ENCODE measurements at regions not wholly inside any gene's neighbourhood (a gene's known extent, or its start where the extent isn't known, plus 50 kb on each side); places are given as distances from the start of the nearest gene placed in this dataset.

GRCh38 chr12:60441577-60441976, 845.7 kb downstream of the SLC16A7 start:
- Mint-ChIP-seq H3K27ac (no peak overlapping the region), H3K27me3 (ENCODE audit: low read depth in 3 of 3) (no peaks in the 10 kb centered on the region), H3K4me1 (no peaks in the 10 kb centered on the region), H3K4me3 (no peak overlapping the region), H3K9me3 (peaks cover 9 to 22% (median 14%) of the 10 kb centered on the region in 7 donors), H3K36me3 (no peaks in the 10 kb centered on the region)
- H3K36me3 ChIP-seq (replicated peaks in 1 of 2; ENCODE audit: control insufficient read depth in 1 of 2, insufficient read depth in 2 of 2, low read length in 2 of 2) = no peaks in the 10 kb centered on the region
- H4K20me1 ChIP-seq (ENCODE audit: insufficient read depth, low read length) = no peaks in the 10 kb centered on the region
- H3K27ac ChIP-seq (ENCODE audit: low read depth in 1 of 2, low read length in 2 of 2) = no peak overlapping the region
- H3K27me3 ChIP-seq (ENCODE audit: control insufficient read depth in 2 of 2, insufficient read depth in 2 of 2, low read length in 2 of 2) = no peaks in the 10 kb centered on the region
- intact Hi-C loops (cut with micrococcal nuclease) = no loop called here
- no peak overlapping the region for H3K9ac ChIP-seq (ENCODE audit: insufficient read depth, low read length, poor library complexity, severe bottlenecking)
- no peak overlapping the region for H2AFZ ChIP-seq (ENCODE audit: insufficient read depth, low read depth, low read length, poor library complexity, severe bottlenecking)
- H3K4me1 ChIP-seq (ENCODE audit: control insufficient read depth in 1 of 2, insufficient read depth in 2 of 2, low read length in 2 of 2) = no peaks in the 10 kb centered on the region
- no peak overlapping the region for H3K4me2 ChIP-seq (replicated peaks; ENCODE audit: extremely low read depth, low read length, poor library complexity, severe bottlenecking)
- no peak for DNase-seq
- no peak overlapping the region for H3K4me3 ChIP-seq (replicated peaks in 1 of 3; ENCODE audit: low read depth in 2 of 3, low read length in 3 of 3)
- WGBS (ENCODE audit: insufficient coverage) = no CpG with 5 or more reads among the region's 4 CpGs
- H3K79me2 ChIP-seq (ENCODE audit: insufficient read depth, low read length) = no peaks in the 10 kb centered on the region
- TF ChIP-seq, protein P1, sequence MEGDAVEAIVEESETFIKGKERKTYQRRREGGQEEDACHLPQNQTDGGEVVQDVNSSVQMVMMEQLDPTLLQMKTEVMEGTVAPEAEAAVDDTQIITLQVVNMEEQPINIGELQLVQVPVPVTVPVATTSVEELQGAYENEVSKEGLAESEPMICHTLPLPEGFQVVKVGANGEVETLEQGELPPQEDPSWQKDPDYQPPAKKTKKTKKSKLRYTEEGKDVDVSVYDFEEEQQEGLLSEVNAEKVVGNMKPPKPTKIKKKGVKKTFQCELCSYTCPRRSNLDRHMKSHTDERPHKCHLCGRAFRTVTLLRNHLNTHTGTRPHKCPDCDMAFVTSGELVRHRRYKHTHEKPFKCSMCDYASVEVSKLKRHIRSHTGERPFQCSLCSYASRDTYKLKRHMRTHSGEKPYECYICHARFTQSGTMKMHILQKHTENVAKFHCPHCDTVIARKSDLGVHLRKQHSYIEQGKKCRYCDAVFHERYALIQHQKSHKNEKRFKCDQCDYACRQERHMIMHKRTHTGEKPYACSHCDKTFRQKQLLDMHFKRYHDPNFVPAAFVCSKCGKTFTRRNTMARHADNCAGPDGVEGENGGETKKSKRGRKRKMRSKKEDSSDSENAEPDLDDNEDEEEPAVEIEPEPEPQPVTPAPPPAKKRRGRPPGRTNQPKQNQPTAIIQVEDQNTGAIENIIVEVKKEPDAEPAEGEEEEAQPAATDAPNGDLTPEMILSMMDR (IDR thresholded peaks at IDR 0.05) = no peak
- peaks cover 13 to 14% of the 10 kb centered on the region in 2 donors for H3K9me3 ChIP-seq (replicated peaks in 1 of 2; ENCODE audit: control insufficient read depth in 1 of 2, insufficient read depth in 1 of 2, low read length in 2 of 2)

DNA sequence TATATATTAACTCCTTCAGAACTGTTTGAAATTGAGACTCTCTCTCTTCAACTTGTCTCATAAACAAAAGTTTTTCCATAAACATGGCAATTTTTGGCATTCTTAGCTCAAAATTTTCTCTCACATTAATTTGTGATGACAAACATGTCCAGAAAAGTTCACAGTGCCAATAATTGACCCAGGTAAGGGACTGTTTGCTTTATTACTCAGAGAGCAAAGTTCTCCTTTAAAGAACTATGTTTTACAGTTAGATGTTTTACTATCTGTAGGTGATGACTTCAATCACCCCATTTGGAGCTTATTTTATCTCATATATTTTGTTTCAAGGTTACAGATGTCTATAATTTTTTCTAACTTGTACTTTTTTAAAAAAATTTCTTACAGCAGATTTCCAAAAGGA, 855.6 kb downstream of the SLC16A7 start:
- Histone ChIP-seq H3K36me3 (replicated peaks in 1 of 2; ENCODE audit: control insufficient read depth in 1 of 2, insufficient read depth in 2 of 2, low read length in 2 of 2) (no peaks in the 10 kb centered on the region), H3K4me2 (replicated peaks; ENCODE audit: extremely low read depth, low read length, poor library complexity, severe bottlenecking) (no peak overlapping the region), H2AFZ (ENCODE audit: insufficient read depth, low read depth, low read length, poor library complexity, severe bottlenecking) (no peak overlapping the region), H3K27me3 (ENCODE audit: control insufficient read depth in 2 of 2, insufficient read depth in 2 of 2, low read length in 2 of 2) (no peaks in the 10 kb centered on the region), H3K4me3 (replicated peaks in 1 of 3; ENCODE audit: low read depth in 2 of 3, low read length in 3 of 3) (no peak overlapping the region), H3K9me3 (replicated peaks in 1 of 2; ENCODE audit: control insufficient read depth in 1 of 2, insufficient read depth in 1 of 2, low read length in 2 of 2) (peaks cover 0 to 7% of the 10 kb centered on the region in 2 donors), H4K20me1 (ENCODE audit: insufficient read depth, low read length) (no peaks in the 10 kb centered on the region), H3K9ac (ENCODE audit: insufficient read depth, low read length, poor library complexity, severe bottlenecking) (no peak overlapping the region), H3K4me1 (ENCODE audit: control insufficient read depth in 1 of 2, insufficient read depth in 2 of 2, low read length in 2 of 2) (no peaks in the 10 kb centered on the region), H3K27ac (ENCODE audit: low read depth in 1 of 2, low read length in 2 of 2) (no peak overlapping the region), H3K79me2 (ENCODE audit: insufficient read depth, low read length) (no peaks in the 10 kb centered on the region)
- intact Hi-C loops (cut with micrococcal nuclease) = no loop called here
- H3K27me3 Mint-ChIP-seq (ENCODE audit: low read depth in 3 of 3) = peaks cover 0 to 1% (median 0%) of the 10 kb centered on the region in 3 donors
- H3K36me3 Mint-ChIP-seq = no peaks in the 10 kb centered on the region
- peaks cover 3 to 11% (median 4%) of the 10 kb centered on the region in 7 donors for H3K9me3 Mint-ChIP-seq
- no peak for DNase-seq
- H3K27ac Mint-ChIP-seq = no peak overlapping the region
- H3K4me1 Mint-ChIP-seq = no peaks in the 10 kb centered on the region
- TF ChIP-seq, protein P1 (IDR thresholded peaks at IDR 0.05) = no peak
- H3K4me3 Mint-ChIP-seq = no peak overlapping the region

Measured in CD14-positive monocyte (primary cell).